ENCODE measurements at regions not wholly inside any gene's neighbourhood (a gene's known extent, or its start where the extent isn't known, plus 50 kb on each side); places are given as distances from the start of the nearest gene placed in this dataset.

- TF ChIP-seq CTCF (IDR thresholded peaks at IDR 0.05 in 8 of 11, conservative IDR thresholded peaks at IDR 0.05 in 3 of 11) (no peak), POLR2A (IDR thresholded peaks at IDR 0.05) (no peak), POLR2AphosphoS5 (IDR thresholded peaks at IDR 0.05) (no peak)
Measured at GRCh38 chr2:149989447-149990063, 402.0 kb upstream of the MMADHC start.

Measured in spleen (tissue), 7 donors.